Heart left ventricle (tissue), 16 donors: ENCODE measurements at regions not wholly inside any gene's neighbourhood (a gene's known extent, or its start where the extent isn't known, plus 50 kb on each side); places are given as distances from the start of the nearest gene placed in this dataset.

Source experiments
- ATAC-seq, 4 donors: fragments of 200-7000 bp; cut with Tn5 transposase; one replicate each; pipeline ENCODE4 v1.9.1; 2020 to 2022; ENCODE audit warnings: moderate library complexity in 4 of 4, mild to moderate bottlenecking in 3 of 4, moderate number of reproducible peaks in 1 of 4
- DNase-seq, 5 donors: peaks; one replicate each; pipeline ENCODE4 v3.0.0-alpha.2; 2020
- H3K27ac ChIP-seq, 12 donors: fragments of 200-600 bp; sonication (generic) in 4 of 12; one replicate each; pipeline versions ENCODE4 v1.5.0 to v1.8.0; 2016 to 2022; ENCODE audit warnings: mild to moderate bottlenecking in 2 of 12
- H3K27me3 ChIP-seq, 9 donors: fragments of 200-600 bp; sonication (generic) in 2 of 9; one replicate each; pipeline versions ENCODE4 v1.5.1 to v1.8.0; 2016 to 2022; ENCODE audit warnings: mild to moderate bottlenecking in 3 of 9
- H3K36me3 ChIP-seq, 9 donors: fragments of 200-600 bp; sonication (generic) in 2 of 9; one replicate each; pipeline versions ENCODE4 v1.5.0 to v1.8.0; 2018 to 2022; ENCODE audit warnings: mild to moderate bottlenecking in 2 of 9
- H3K4me1 ChIP-seq, 12 donors: fragments of 200-600 bp; sonication (generic) in 4 of 12; one replicate each; pipeline versions ENCODE4 v1.5.0 to v1.8.0; 2016 to 2022; ENCODE audit warnings: mild to moderate bottlenecking in 3 of 12
- H3K4me3 ChIP-seq, 12 donors: fragments of 200-600 bp; sonication (generic) in 4 of 12; one replicate each; pipeline versions ENCODE4 v1.5.0 to v1.8.0; 2017 to 2022; ENCODE audit warnings: mild to moderate bottlenecking in 9 of 12, moderate library complexity in 4 of 12
- H3K9me3 ChIP-seq, 12 donors: fragments of 200-600 bp; sonication (generic) in 4 of 12; one replicate each; pipeline versions ENCODE4 v1.5.0 to v1.8.0; 2016 to 2022; ENCODE audit warnings: mild to moderate bottlenecking in 1 of 12
- POLR2A ChIP-seq, 2 donors: fragments of 450-650 bp; IDR thresholded peaks; one replicate each; pipeline ENCODE4 v1.6.1; 2017; ENCODE audit warnings: antibody characterized with exemption in 2 of 2, mild to moderate bottlenecking in 2 of 2, moderate library complexity in 2 of 2
- WGBS, 4 donors: extraction: QIAGEN DNeasy Blood & Tissue Kit in 2 of 4; methylation state at CpG; one replicate each; pipeline versions ENCODE4 v1.1.5 to v1.1.7; 2013 to 2018; 5-methylcytosine and 5-hydroxymethylcytosine counted together
- intact Hi-C, 10 donors: fragments of 100-400 bp; cut with DNase I; formaldehyde crosslinking; loops; one replicate each; pipeline versions ENCODE4 v1.11.1 to v1.14.2; 2022
- TF ChIP-seq, protein P1 (sequence below), 12 donors: fragments of 200-600 bp; sonication (generic) in 4 of 12; IDR thresholded peaks; one replicate each; pipeline versions ENCODE4 v1.5.0 to v1.8.0; 2018 to 2022; ENCODE audit warnings: antibody characterized with exemption in 12 of 12, mild to moderate bottlenecking in 5 of 12
- donor health status: ischemic (EF 13 %, LVEDD 7.1; RV severe dilation, severe dysfunction).
- donor health status: healthy with polysubstance abuse.
- donor health status: DM: no; HTN: yes; CAD: no.
- donor health status: DM: no; HTN: no; CAD: no.
- donor health status: ischemic (EF 25% LVEDD 6.9; RV normal size, moderate dysfunction).
- donor health status: ischemic (EF 25% LVEDD 5.7; RV mildly dilated, moderate dysfunction).
- donor health status: healthy.
- donor health status: DM: yes; HTN: yes; CAD: no.
- donor health status: ischemic (EF 35%, LVEDD 5.7; RV mildly dilated, moderate dysfunction).
- donor health status: nonischemic (EF 11% LVEDD 7.7; RV severe dilation, severe dysfunction).
- donor health status: DM: yes; HTN: yes; CAD: no.
- donor health status: PGD.
- donor health status: ischemic (EF 29% LVEDD 5.4; RV normal size, mild dysfunction).
- donor health status: nonischemic (EF 23%, LVEDD 6.1; RV moderate dilation, normal function).

DNA sequence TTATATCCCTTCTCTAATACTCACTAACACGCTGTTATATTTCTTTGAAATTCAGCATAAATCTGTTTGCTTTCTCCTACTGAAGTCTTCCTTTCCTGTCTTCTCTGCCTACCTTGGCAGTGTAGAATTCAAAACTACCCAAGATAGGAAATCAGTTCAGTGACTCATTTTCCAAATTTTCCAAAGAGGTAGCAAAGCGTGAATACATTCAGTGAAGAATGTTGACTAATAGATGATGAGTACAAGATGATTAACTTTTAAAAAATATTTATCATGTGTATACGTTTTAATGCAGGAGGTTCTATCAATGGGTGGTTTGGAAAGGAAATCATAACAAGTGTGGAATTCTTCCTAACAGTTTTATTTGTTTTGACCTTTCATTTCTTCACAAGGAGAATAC, 201.9 kb upstream of the SLC8A1 start:
- Histone ChIP-seq H3K9me3 (no peaks in the 10 kb centered on the region), H3K4me1 (no peaks in the 10 kb centered on the region), H3K27me3 (no peaks in the 10 kb centered on the region), H3K4me3 (no peak overlapping the region), H3K36me3 (no peaks in the 10 kb centered on the region), H3K27ac (no peak overlapping the region)
- intact Hi-C loops: no loop called here
- no peak for DNase-seq
- WGBS, 4 donors: 78 to 88% (median 79%) methylated on average over 3 of the region's 3 CpGs
- TF ChIP-seq, protein P1, sequence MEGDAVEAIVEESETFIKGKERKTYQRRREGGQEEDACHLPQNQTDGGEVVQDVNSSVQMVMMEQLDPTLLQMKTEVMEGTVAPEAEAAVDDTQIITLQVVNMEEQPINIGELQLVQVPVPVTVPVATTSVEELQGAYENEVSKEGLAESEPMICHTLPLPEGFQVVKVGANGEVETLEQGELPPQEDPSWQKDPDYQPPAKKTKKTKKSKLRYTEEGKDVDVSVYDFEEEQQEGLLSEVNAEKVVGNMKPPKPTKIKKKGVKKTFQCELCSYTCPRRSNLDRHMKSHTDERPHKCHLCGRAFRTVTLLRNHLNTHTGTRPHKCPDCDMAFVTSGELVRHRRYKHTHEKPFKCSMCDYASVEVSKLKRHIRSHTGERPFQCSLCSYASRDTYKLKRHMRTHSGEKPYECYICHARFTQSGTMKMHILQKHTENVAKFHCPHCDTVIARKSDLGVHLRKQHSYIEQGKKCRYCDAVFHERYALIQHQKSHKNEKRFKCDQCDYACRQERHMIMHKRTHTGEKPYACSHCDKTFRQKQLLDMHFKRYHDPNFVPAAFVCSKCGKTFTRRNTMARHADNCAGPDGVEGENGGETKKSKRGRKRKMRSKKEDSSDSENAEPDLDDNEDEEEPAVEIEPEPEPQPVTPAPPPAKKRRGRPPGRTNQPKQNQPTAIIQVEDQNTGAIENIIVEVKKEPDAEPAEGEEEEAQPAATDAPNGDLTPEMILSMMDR (IDR thresholded peaks at IDR 0.05): no peak
- no peak for TF ChIP-seq POLR2A (IDR thresholded peaks at IDR 0.05)
- no peak for ATAC-seq

DNA sequence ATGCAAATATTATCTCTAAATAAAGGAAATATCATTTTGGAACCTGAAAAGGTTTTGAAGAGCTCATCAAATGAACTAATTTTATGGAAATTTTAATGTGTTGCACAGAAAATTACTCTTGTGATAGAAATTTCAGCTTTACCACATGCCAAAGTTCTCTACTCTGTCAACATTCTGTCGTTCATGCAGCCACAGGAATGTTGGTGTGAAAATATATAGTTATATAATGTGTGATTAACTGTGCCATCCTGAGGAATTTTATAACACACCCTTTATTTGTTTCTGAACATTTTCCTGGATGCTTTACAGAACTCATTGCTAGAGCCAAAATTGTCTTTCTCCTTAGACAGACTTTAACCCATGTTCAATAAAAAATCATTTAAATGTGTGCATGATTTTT, 202.5 kb upstream of the SLC8A1 start:
- Histone ChIP-seq H3K27me3 (no peaks in the 10 kb centered on the region), H3K9me3 (no peaks in the 10 kb centered on the region), H3K4me3 (no peak overlapping the region), H3K4me1 (no peaks in the 10 kb centered on the region), H3K36me3 (no peaks in the 10 kb centered on the region), H3K27ac (no peak overlapping the region)
- TF ChIP-seq, protein P1 (IDR thresholded peaks at IDR 0.05): no peak
- TF ChIP-seq POLR2A (IDR thresholded peaks at IDR 0.05): no peak
- intact Hi-C loops: no loop called here
- ATAC-seq (no peak), DNase-seq (no peak)
- WGBS, 4 donors: 43 to 70% (median 58%) methylated on average over 1 of the region's 1 CpG

DNA sequence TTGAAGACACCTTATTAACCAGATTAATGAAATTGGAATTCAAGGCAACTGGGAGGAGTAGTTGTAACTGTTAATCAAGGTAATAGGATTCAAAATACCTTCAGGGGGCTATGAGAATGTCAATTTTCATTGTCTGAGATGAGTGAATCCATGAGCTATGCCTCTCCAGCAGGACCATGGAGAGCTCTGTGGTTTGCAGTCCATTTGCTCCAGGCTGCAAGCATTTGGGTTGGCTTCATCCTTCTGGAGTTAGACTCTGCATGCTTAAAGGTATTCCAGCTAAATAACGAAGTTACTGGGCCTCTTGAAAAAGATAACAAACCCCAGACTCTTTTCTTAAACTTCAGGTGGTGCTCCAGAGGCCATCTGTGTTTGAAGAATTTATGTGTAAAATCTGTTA, 207.1 kb upstream of the SLC8A1 start:
- ATAC-seq: no peak
- intact Hi-C loops: no loop called here

DNA sequence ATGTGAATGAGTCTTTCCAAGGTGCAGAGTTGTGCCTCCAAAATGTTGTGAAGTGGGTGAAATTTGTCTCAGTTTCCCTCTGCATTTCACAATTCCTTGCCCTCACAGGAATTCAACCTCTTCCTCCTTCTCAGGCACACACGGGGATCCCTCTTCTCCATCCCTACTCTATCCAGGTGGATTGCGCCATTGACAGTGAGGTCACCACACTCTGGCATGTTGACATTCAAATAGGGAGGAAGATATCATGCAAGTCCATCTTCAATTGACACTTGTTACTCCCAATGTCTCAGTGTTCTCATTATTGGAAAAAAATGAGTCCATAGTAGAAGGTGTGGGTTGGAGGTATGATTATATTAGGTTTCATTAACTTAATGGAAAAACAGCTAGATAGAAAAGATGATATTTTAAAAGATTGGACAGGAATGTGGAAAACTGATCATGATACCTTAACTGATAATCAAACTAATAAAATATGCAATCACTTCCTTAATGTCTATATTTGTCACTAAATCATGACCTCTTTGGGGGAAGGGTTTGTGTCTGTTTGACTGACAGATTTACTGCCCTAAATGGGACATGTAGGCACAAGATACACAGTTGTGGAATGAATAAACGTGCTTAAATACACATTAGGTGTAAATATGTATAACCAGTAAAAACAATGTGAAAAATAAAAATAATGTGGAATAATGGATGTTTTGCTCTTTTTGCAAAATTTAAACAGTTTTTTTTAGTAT, 213.8 kb upstream of the SLC8A1 start:
- H3K27ac ChIP-seq: peak overlapping the region in 1 of 12 donors; percentile 59
- intact Hi-C loops: no loop called here
- TF ChIP-seq, protein P1 (IDR thresholded peaks at IDR 0.05): no peak
- no peak for TF ChIP-seq POLR2A (IDR thresholded peaks at IDR 0.05)
- no peak overlapping the region for H3K4me3 ChIP-seq
- peaks cover 0 to 4% (median 0%) of the 10 kb centered on the region in 12 donors for H3K4me1 ChIP-seq
- DNase-seq: no peak
- ATAC-seq: no peak
- no peaks in the 10 kb centered on the region for H3K36me3 ChIP-seq
- 79 to 85% (median 81%) methylated on average over 3 of the region's 3 CpGs for WGBS, 4 donors
- H3K27me3 ChIP-seq: no peaks in the 10 kb centered on the region
- no peaks in the 10 kb centered on the region for H3K9me3 ChIP-seq

More for the DNA sequence above, 207.1 kb upstream of the SLC8A1 start:
- 8 to 13% (median 11%) methylated on average over 1 of the region's 1 CpG for WGBS, 4 donors
- H3K27ac ChIP-seq: no peak overlapping the region
- no peak for TF ChIP-seq POLR2A (IDR thresholded peaks at IDR 0.05)
- TF ChIP-seq, protein P1 (IDR thresholded peaks at IDR 0.05): no peak
- no peaks in the 10 kb centered on the region for H3K4me1 ChIP-seq
- H3K36me3 ChIP-seq: no peaks in the 10 kb centered on the region
- no peaks in the 10 kb centered on the region for H3K27me3 ChIP-seq
- no peaks in the 10 kb centered on the region for H3K9me3 ChIP-seq
- no peak overlapping the region for H3K4me3 ChIP-seq
- DNase-seq: no peak
